K562 (cell line): ENCODE measurements at regions not wholly inside any gene's neighbourhood (a gene's known extent, or its start where the extent isn't known, plus 50 kb on each side); places are given as distances from the start of the nearest gene placed in this dataset.

Source experiments
- ATAC-seq: fragments of 200-7000 bp; cut with Tn5 transposase; 3 replicates; pipeline ENCODE4 v1.9.1; 2020; ENCODE audit warnings: moderate library complexity
- BruUV-seq: library from RNA; stranded (reverse); fragments of 400-500 nt; replicated peaks from 2 replicates; lab custom pipeline; 2021; lab: Mats Ljungman, UMichigan
- CTCF ChIA-PET: fragments of 300-600 bp; formaldehyde crosslinking; extraction: SDS; loops from one replicate; lab custom pipeline; 2021; ENCODE audit warnings: low intra/inter-chr PET ratio; lab: Yijun Ruan, JAX
- POLR2A ChIA-PET: fragments of 300-600, 350-650 bp; sonication (Branson Sonifier 250); formaldehyde crosslinking; extraction: SDS; loops from one replicate; lab custom pipeline; 2021; ENCODE audit warnings: antibody characterized with exemption, inconsistent platforms; lab: Yijun Ruan, JAX
- DNase-seq, 4 experiments: peaks; one replicate each; pipeline versions ENCODE4 v3.0.0 to v3.0.0-alpha.2; 2011 to 2018; ENCODE audit warnings: low spot score in 3 of 4, mixed read lengths in 3 of 4; ENCODE audit errors: extremely low read depth in 1 of 4
- FAIRE-seq: peaks from 2 replicates; lab custom pipeline; 2011; peaks lifted over from hg19 to GRCh38; lab: Jason Lieb, UNC
- H2AFZ ChIP-seq: 2 replicates; pipeline ENCODE4 v1.6.0; 2011; ENCODE audit warnings: low read depth, low read length, control low read depth, inconsistent platforms
- H3K27ac ChIP-seq: fragments of 200-600 bp; 3 replicates; pipeline ENCODE4 v1.8.0; 2011; ENCODE audit warnings: low read depth, mild to moderate bottlenecking, control low read depth, inconsistent platforms, low read length, moderate library complexity, mixed read lengths; ENCODE audit errors: extremely low read depth
- H3K27me3 ChIP-seq, 2 experiments: fragments of 300-600 bp in 1 of 2; 2 replicates in 1 of 2; 3 replicates in 1 of 2; pipeline versions ENCODE4 v1.6.0 to v1.8.0; 2011; ENCODE audit warnings: inconsistent platforms in 2 of 2, low read length in 2 of 2, mild to moderate bottlenecking in 1 of 2, mixed read lengths in 1 of 2, moderate library complexity in 1 of 2; ENCODE audit not compliant: control insufficient read depth in 2 of 2, insufficient read depth in 2 of 2
- H3K36me3 ChIP-seq: fragments of 300-600 bp; 3 replicates; pipeline ENCODE4 v1.8.0; 2011; ENCODE audit warnings: mild to moderate bottlenecking, low read length, inconsistent platforms; ENCODE audit not compliant: control insufficient read depth, insufficient read depth
- H3K4me1 ChIP-seq, 2 experiments: fragments of 200-600 bp in 1 of 2; replicated peaks in 1 of 2; 2 replicates in 1 of 2; 3 replicates in 1 of 2; pipeline versions ENCODE4 v1.5.1 to v1.8.0; 2011; ENCODE audit warnings: inconsistent platforms in 2 of 2, low read length in 2 of 2, mild to moderate bottlenecking in 1 of 2, mixed read lengths in 1 of 2, moderate library complexity in 1 of 2; ENCODE audit not compliant: control insufficient read depth in 2 of 2, insufficient read depth in 2 of 2
- H3K4me2 ChIP-seq: 2 replicates; pipeline ENCODE4 v1.6.1; 2011; ENCODE audit warnings: low read length, control low read depth, inconsistent platforms, mixed read lengths; ENCODE audit not compliant: insufficient read depth
- H3K4me3 ChIP-seq: fragments of 200-600 bp; sonication (generic), shearing (Covaris generic); 2 replicates; pipeline ENCODE4 v1.5.1; 2016; ENCODE audit warnings: control low read depth, inconsistent platforms
- H3K79me2 ChIP-seq: fragments of 200-600 bp; 3 replicates; pipeline ENCODE4 v1.8.0; 2011; ENCODE audit warnings: low read length, inconsistent platforms; ENCODE audit not compliant: control insufficient read depth, insufficient read depth
- H3K9ac ChIP-seq, 2 experiments: 2 replicates each; pipeline versions ENCODE4 v1.6.0 to v1.6.1; 2011; ENCODE audit warnings: low read depth in 2 of 2, low read length in 2 of 2, control low read depth in 1 of 2, inconsistent platforms in 1 of 2, mild to moderate bottlenecking in 1 of 2, mixed read lengths in 1 of 2; ENCODE audit not compliant: insufficient read depth in 1 of 2
- H3K9me1 ChIP-seq: one replicate; pipeline ENCODE4 v1.6.0; 2011; ENCODE audit warnings: inconsistent platforms, mild to moderate bottlenecking, low read length, moderate library complexity; ENCODE audit not compliant: control insufficient read depth, insufficient read depth
- H3K9me3 ChIP-seq: replicated peaks from 2 replicates; pipeline ENCODE4 v1.5.1; 2011; ENCODE audit warnings: low read depth, low read length, inconsistent platforms; ENCODE audit not compliant: control insufficient read depth, insufficient read depth
- H4K20me1 ChIP-seq: replicated peaks from 2 replicates; pipeline ENCODE4 v1.6.1; 2011; ENCODE audit warnings: low read length, inconsistent platforms, mixed read lengths; ENCODE audit not compliant: control insufficient read depth, insufficient read depth
- DNMT1 ChIP-seq: fragments of 450-650 bp; IDR thresholded peaks from 2 replicates; pipeline ENCODE4 v1.6.1; 2016; ENCODE audit warnings: antibody characterized with exemption, mild to moderate bottlenecking
- EWSR1 ChIP-seq: fragments of 450-650 bp; IDR thresholded peaks from 2 replicates; pipeline ENCODE4 v1.6.1; 2018; ENCODE audit warnings: borderline replicate concordance, mild to moderate bottlenecking, low read depth, moderate library complexity; ENCODE audit not compliant: partially characterized antibody
- FOXK2 ChIP-seq, 2 experiments: fragments of 450-650 bp; IDR thresholded peaks in 1 of 2; conservative IDR thresholded peaks in 1 of 2; 2 replicates each; pipeline ENCODE4 v1.6.1; 2016; ENCODE audit warnings: low read depth in 2 of 2, mild to moderate bottlenecking in 1 of 2
- HDAC6 ChIP-seq: IDR thresholded peaks from 2 replicates; pipeline ENCODE4 v1.6.1; 2012; ENCODE audit warnings: low read depth, mild to moderate bottlenecking, control low read depth, inconsistent platforms, low read length, moderate library complexity
- KDM4B ChIP-seq, 2 experiments: fragments of 450-650 bp in 1 of 2; sonication (generic) in 1 of 2; IDR thresholded peaks; 2 replicates each; pipeline ENCODE4 v1.6.1; 2016 to 2017; ENCODE audit warnings: borderline replicate concordance in 2 of 2, antibody characterized with exemption in 1 of 2, low read depth in 1 of 2, mild to moderate bottlenecking in 1 of 2
- MTA1 ChIP-seq: fragments of 450-650 bp; IDR thresholded peaks from 2 replicates; pipeline ENCODE4 v1.6.1; 2017; ENCODE audit warnings: borderline replicate concordance
- NFXL1 ChIP-seq: fragments of 450-650 bp; formaldehyde crosslinking; IDR thresholded peaks from 2 replicates; pipeline ENCODE4 v1.4.0; 2021; ENCODE audit warnings: mild to moderate bottlenecking
- ZNF282 ChIP-seq: sonication (generic); formaldehyde crosslinking; IDR thresholded peaks from 2 replicates; pipeline ENCODE4 v1.8.1; 2023; ENCODE audit warnings: missing genetic modification reagents
- ZNF57 ChIP-seq: fragments of 450-650 bp; formaldehyde crosslinking; IDR thresholded peaks from 2 replicates; pipeline ENCODE4 v1.4.0; 2020; ENCODE audit warnings: mild to moderate bottlenecking, moderate library complexity
- ZNF695 ChIP-seq: fragments of 450-650 bp; formaldehyde crosslinking; IDR thresholded peaks from 2 replicates; pipeline ENCODE4 v1.4.0; 2020; ENCODE audit warnings: mild to moderate bottlenecking, moderate library complexity
- WGBS: fragments of 100-300 bp; shearing (Covaris generic); methylation state at CpG from one replicate; pipeline ENCODE4 v1.1.6; 2016; ENCODE audit warnings: low coverage, mixed read lengths; ENCODE audit not compliant: insufficient coverage; ENCODE audit errors: missing lambda C conversion rate; 5-methylcytosine and 5-hydroxymethylcytosine counted together
- in situ Hi-C: fragments of 300-500 bp; cut with MboI; formaldehyde crosslinking; loops from 4 replicates; pipeline ENCODE4 v1.15.0; 2018; ENCODE audit warnings: inconsistent platforms, mixed read lengths
- intact Hi-C: fragments of 100-400 bp; cut with micrococcal nuclease; formaldehyde crosslinking; loops from 2 replicates; pipeline ENCODE4 v1.14.2; 2022

DNA sequence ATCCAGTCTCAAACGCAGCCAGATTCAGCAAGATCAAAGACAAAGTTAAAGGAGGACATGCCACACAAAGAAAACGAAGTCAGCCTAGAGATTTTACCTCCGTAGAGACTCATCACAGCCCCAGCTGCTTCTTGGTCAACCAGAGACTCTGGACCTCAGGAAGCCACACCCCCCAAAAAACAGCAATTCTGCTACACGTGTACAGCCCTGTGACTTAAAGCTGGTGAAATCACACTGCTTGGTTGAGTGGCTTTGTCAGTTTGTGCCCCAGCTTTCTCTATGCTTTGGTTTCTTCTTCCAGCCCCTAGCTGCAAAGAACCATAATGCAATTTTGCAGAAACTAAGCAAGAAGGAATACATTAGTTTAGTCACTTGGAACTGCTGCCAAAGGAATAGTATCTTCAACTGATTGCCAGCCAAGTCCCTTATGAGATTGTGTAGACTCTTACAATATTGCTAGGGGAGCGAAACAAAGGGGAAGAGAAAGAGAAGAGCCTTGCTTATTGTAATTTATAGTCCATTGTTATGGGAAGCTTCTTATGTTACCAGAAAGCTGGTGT, 158.8 kb upstream of the ZNF462 start:
- TF ChIP-seq HDAC6 (no peak), DNMT1 (no peak), MTA1 (no peak), ZNF57 (CRISPR knock-in tag) (no peak), KDM4B (IDR thresholded peaks at IDR 0.05; ENCODE audit: borderline replicate concordance in 2 of 2, low read depth in 1 of 2) (no peak), FOXK2 (conservative IDR thresholded peaks at IDR 0.05 in 1 of 2, IDR thresholded peaks at IDR 0.05 in 1 of 2; ENCODE audit: low read depth in 2 of 2) (no peak), ZNF695 (CRISPR knock-in tag) (no peak), EWSR1 (no peak), NFXL1 (CRISPR knock-in tag) (no peak), ZNF282 (CRISPR knock-in tag) (no peak)
- TF ChIP-seq, all 486 proteins: peak for 0
- 0% methylated on average over 5 of the region's 5 CpGs for WGBS
- H3K27me3 ChIP-seq = no peaks in the 10 kb centered on the region
- intact Hi-C loops = no loop called here
- no peak overlapping the region for H3K9ac ChIP-seq
- no peaks in the 10 kb centered on the region for H3K9me3 ChIP-seq
- no peaks in the 10 kb centered on the region for H3K9me1 ChIP-seq
- FAIRE-seq (no peak), ATAC-seq (no peak), DNase-seq (no peak)
- no peaks in the 10 kb centered on the region for H3K4me1 ChIP-seq
- CTCF ChIA-PET = no interaction called here
- no peaks in the 10 kb centered on the region for H3K79me2 ChIP-seq
- no peak overlapping the region for H3K4me3 ChIP-seq
- no TSS peak for BruUV-seq
- H3K36me3 ChIP-seq = no peaks in the 10 kb centered on the region
- POLR2A ChIA-PET = no interaction called here
- in situ Hi-C loops = no loop called here
- no peaks in the 10 kb centered on the region for H4K20me1 ChIP-seq
- no peak overlapping the region for H3K27ac ChIP-seq
- H3K4me2 ChIP-seq = no peak overlapping the region
- H2AFZ ChIP-seq = no peak overlapping the region
